ENCODE measurements at regions not wholly inside any gene's neighbourhood (a gene's known extent, or its start where the extent isn't known, plus 50 kb on each side); places are given as distances from the start of the nearest gene placed in this dataset.

GRCh38 chr6:164926686-164927085 lies 382.7 kb downstream of the C6orf118 start:
- Histone ChIP-seq H3K4me3 (no peak overlapping the region), H3K36me3 (no peaks in the 10 kb centered on the region), H3K27me3 (replicated peaks; ENCODE audit: insufficient read depth) (no peaks in the 10 kb centered on the region), H3K9me3 (no peaks in the 10 kb centered on the region), H3K27ac (no peak overlapping the region), H3K4me1 (replicated peaks) (no peaks in the 10 kb centered on the region)
- no peak for DNase-seq (ENCODE audit: low spot score)
- no peak for TF ChIP-seq POLR2A (IDR thresholded peaks at IDR 0.05)
- TF ChIP-seq POLR2AphosphoS5 (IDR thresholded peaks at IDR 0.05), result no peak
- no peak for TF ChIP-seq CTCF (IDR thresholded peaks at IDR 0.05)
- intact Hi-C loops (cut with DNase I), result loop anchor here (5.0 kb wide), 1 partner anchor 1509 kb away; no protein-coding TSS in a partner anchor
- 68% methylated on average over 2 of the region's 2 CpGs for WGBS

GRCh38 chr6:164925681-164926530 lies 383.5 kb downstream of the C6orf118 start:
- intact Hi-C loops (cut with DNase I), result loop anchor here (5.0 kb wide), 1 partner anchor 1509 kb away; no protein-coding TSS in a partner anchor

GRCh38 chr6:164924674-164925073 lies 384.7 kb downstream of the C6orf118 start:
- intact Hi-C loops (cut with DNase I), result loop anchor here (5.0 kb wide), 1 partner anchor 1507 kb away; no protein-coding TSS in a partner anchor
- Histone ChIP-seq H3K27ac (no peak overlapping the region), H3K4me3 (no peak overlapping the region), H3K9me3 (no peaks in the 10 kb centered on the region), H3K4me1 (replicated peaks) (no peaks in the 10 kb centered on the region), H3K36me3 (no peaks in the 10 kb centered on the region), H3K27me3 (replicated peaks; ENCODE audit: insufficient read depth) (no peaks in the 10 kb centered on the region)
- WGBS, result 40% methylated on average over 10 of the region's 10 CpGs
- TF ChIP-seq POLR2A (IDR thresholded peaks at IDR 0.05) (no peak), CTCF (IDR thresholded peaks at IDR 0.05) (no peak), POLR2AphosphoS5 (IDR thresholded peaks at IDR 0.05) (no peak)
- no peak for DNase-seq (ENCODE audit: low spot score)

More at GRCh38 chr6:164925681-164926530, 383.5 kb downstream of the C6orf118 start:
- H3K27me3 ChIP-seq (replicated peaks; ENCODE audit: insufficient read depth), result no peaks in the 10 kb centered on the region
- H3K36me3 ChIP-seq, result no peaks in the 10 kb centered on the region
- WGBS, result 89% methylated on average over 5 of the region's 5 CpGs
- no peak overlapping the region for H3K27ac ChIP-seq
- no peaks in the 10 kb centered on the region for H3K9me3 ChIP-seq
- H3K4me3 ChIP-seq, result no peak overlapping the region
- no peak for DNase-seq (ENCODE audit: low spot score)
- no peaks in the 10 kb centered on the region for H3K4me1 ChIP-seq (replicated peaks)
- no peak for TF ChIP-seq CTCF (IDR thresholded peaks at IDR 0.05)
- no peak for TF ChIP-seq POLR2AphosphoS5 (IDR thresholded peaks at IDR 0.05)
- no peak for TF ChIP-seq POLR2A (IDR thresholded peaks at IDR 0.05)

- Histone ChIP-seq H3K4me1 (replicated peaks) (no peaks in the 10 kb centered on the region), H3K36me3 (no peaks in the 10 kb centered on the region), H3K4me3 (no peak overlapping the region), H3K27ac (no peak overlapping the region), H3K27me3 (replicated peaks; ENCODE audit: insufficient read depth) (no peaks in the 10 kb centered on the region), H3K9me3 (no peaks in the 10 kb centered on the region)
- intact Hi-C loops (cut with DNase I), result no loop called here
- DNase-seq (ENCODE audit: low spot score), result no peak
- WGBS, result 91% methylated on average over 1 of the region's 1 CpG
- TF ChIP-seq CTCF (IDR thresholded peaks at IDR 0.05), result no peak
- TF ChIP-seq POLR2A (IDR thresholded peaks at IDR 0.05), result no peak
These were observed 392.2 kb downstream of the C6orf118 start for GRCh38 chr6:164917211-164917610.

GRCh38 chr6:164916087-164916486 lies 393.3 kb downstream of the C6orf118 start:
- no peak overlapping the region for H3K4me3 ChIP-seq
- no peaks in the 10 kb centered on the region for H3K9me3 ChIP-seq
- intact Hi-C loops (cut with DNase I), result no loop called here
- 52% methylated on average over 3 of the region's 3 CpGs for WGBS
- H3K27ac ChIP-seq, result no peak overlapping the region
- no peak for DNase-seq (ENCODE audit: low spot score)
- no peaks in the 10 kb centered on the region for H3K4me1 ChIP-seq (replicated peaks)
- TF ChIP-seq CTCF (IDR thresholded peaks at IDR 0.05) (no peak), POLR2A (IDR thresholded peaks at IDR 0.05) (no peak), POLR2AphosphoS5 (IDR thresholded peaks at IDR 0.05) (no peak)
- H3K36me3 ChIP-seq, result no peaks in the 10 kb centered on the region
- H3K27me3 ChIP-seq (replicated peaks; ENCODE audit: insufficient read depth), result no peaks in the 10 kb centered on the region
